Kidney epithelial cell (primary cell): ENCODE measurements at regions not wholly inside any gene's neighbourhood (a gene's known extent, or its start where the extent isn't known, plus 50 kb on each side); places are given as distances from the start of the nearest gene placed in this dataset.

Experiments used
- DNase-seq: peaks from one replicate; pipeline ENCODE4 v3.0.0-alpha.2; 2010; ENCODE audit warnings: low read depth
- H3K27me3 ChIP-seq: 2 replicates; pipeline ENCODE4 v1.6.0; 2011; ENCODE audit warnings: low read length; ENCODE audit not compliant: control insufficient read depth, insufficient read depth
- H3K36me3 ChIP-seq: 2 replicates; pipeline ENCODE4 v1.5.1; 2011; ENCODE audit warnings: low read length; ENCODE audit not compliant: control insufficient read depth, insufficient read depth
- H3K4me3 ChIP-seq: 2 replicates; pipeline ENCODE4 v1.5.1; 2011; ENCODE audit warnings: low read depth, mild to moderate bottlenecking, control low read depth, low read length
- CTCF ChIP-seq: IDR thresholded peaks from 2 replicates; pipeline ENCODE4 v1.5.1; 2011; ENCODE audit warnings: mild to moderate bottlenecking, moderate library complexity, low read length, control low read depth, inconsistent platforms; ENCODE audit not compliant: insufficient read depth, poor library complexity, severe bottlenecking

DNA sequence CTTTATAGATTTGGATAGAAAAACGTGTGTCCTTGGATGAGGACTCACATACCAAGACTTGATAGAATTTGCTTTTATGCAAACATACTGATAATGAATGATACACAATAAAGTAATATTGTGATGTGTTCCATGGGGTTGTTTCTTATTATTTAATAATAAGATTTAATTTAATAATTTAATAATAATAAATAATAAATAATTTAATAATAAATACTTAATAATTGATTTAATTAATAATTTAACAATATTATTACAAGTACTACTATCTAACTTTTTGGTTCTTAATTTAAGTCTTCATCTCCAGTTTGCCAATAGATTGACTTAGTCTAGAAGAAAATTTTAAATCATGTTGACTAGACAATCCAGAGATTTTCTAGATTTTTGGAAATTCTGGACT is 909.2 kb upstream of the PCDH20 start:
- Histone ChIP-seq H3K27me3 (no peaks in the 10 kb centered on the region), H3K4me3 (no peak overlapping the region), H3K36me3 (no peaks in the 10 kb centered on the region)
- no peak for DNase-seq
- TF ChIP-seq CTCF = no peak

- TF ChIP-seq CTCF = no peak
Measured at GRCh38 chr13:62321895-62322294, 906.2 kb upstream of the PCDH20 start.

DNA sequence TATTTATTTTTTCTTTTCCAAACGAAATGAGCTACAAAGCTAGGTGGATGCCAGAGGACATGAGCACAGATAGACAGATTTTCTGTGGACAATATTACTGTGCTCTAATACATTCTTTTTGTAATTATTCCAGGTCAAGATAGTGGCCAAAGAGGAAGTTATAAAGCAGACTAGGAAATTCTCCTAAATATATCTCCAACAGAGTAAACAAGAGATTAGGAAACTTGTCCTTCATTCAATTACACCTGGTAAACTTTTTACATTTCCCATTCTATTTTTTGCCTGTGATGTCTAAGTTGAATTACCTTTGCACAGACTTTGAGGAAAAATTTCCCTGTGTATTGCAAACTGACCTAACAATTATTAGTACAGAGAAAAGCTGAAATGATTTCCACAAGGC is 905.5 kb upstream of the PCDH20 start:
- no peak for TF ChIP-seq CTCF
- no peaks in the 10 kb centered on the region for H3K36me3 ChIP-seq
- DNase-seq = no peak

More at GRCh38 chr13:62321895-62322294, 906.2 kb upstream of the PCDH20 start:
- DNase-seq = no peak
- no peaks in the 10 kb centered on the region for H3K27me3 ChIP-seq
- no peaks in the 10 kb centered on the region for H3K36me3 ChIP-seq
- H3K4me3 ChIP-seq = no peak overlapping the region

DNA sequence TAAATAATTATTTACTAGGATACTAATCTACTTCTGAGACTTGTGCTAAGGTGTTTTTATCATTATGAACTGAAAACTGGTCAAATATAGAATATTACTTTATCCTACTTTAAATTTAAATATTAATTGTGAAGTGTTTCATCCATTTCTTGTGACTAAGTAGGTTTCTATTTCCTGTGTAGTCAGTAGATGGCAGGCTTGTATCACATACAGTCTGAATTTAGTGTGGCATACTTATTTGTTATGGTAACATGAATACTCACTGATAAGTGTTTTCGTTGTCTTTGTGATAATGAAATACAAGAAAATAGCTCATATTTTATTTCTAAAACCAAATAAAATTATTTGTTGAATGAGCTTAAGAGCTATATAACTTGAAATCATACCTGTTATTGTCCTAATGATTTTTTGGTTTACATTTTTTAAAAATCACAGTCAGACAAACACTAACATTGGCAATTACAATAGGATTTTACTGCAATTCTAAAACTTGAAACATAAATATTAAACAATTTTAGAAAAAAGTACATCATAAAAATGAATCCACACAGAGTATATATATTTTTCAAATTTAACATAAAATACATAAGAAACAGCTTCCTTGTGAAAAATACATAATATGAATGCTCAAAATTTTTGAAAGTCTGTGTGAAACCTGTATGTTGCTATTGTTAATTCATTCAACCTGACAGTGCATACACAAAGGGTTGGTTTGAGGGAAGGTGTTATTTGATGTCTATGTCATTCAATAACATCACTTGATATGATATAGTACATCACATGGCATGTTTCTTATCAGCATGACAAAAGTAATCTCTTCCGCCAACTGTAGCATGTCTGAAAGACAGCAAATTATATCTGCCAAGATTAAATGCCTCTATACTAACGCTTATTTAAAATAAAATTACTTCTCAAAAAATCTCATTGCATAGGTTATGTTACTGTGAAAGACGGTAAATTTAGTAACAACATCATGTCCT is 904.8 kb upstream of the PCDH20 start:
- Histone ChIP-seq H3K27me3 (no peaks in the 10 kb centered on the region), H3K4me3 (no peak overlapping the region), H3K36me3 (no peaks in the 10 kb centered on the region)
- peak; percentile 9 for DNase-seq
- TF ChIP-seq CTCF = peak; percentile 55

More for the DNA sequence above, 905.5 kb upstream of the PCDH20 start:
- no peaks in the 10 kb centered on the region for H3K27me3 ChIP-seq
- H3K4me3 ChIP-seq = no peak overlapping the region

GRCh38 chr13:62309904-62310303 is 894.3 kb upstream of the PCDH20 start:
- no peaks in the 10 kb centered on the region for H3K36me3 ChIP-seq
- no peaks in the 10 kb centered on the region for H3K27me3 ChIP-seq
- no peak overlapping the region for H3K4me3 ChIP-seq
- no peak for DNase-seq
- no peak for TF ChIP-seq CTCF

GRCh38 chr13:62305756-62306155 is 890.1 kb upstream of the PCDH20 start:
- TF ChIP-seq CTCF = no peak
- Histone ChIP-seq H3K4me3 (no peak overlapping the region), H3K27me3 (no peaks in the 10 kb centered on the region), H3K36me3 (no peaks in the 10 kb centered on the region)
- DNase-seq = no peak
